ENCODE measurements at regions not wholly inside any gene's neighbourhood (a gene's known extent, or its start where the extent isn't known, plus 50 kb on each side); places are given as distances from the start of the nearest gene placed in this dataset.

DNA sequence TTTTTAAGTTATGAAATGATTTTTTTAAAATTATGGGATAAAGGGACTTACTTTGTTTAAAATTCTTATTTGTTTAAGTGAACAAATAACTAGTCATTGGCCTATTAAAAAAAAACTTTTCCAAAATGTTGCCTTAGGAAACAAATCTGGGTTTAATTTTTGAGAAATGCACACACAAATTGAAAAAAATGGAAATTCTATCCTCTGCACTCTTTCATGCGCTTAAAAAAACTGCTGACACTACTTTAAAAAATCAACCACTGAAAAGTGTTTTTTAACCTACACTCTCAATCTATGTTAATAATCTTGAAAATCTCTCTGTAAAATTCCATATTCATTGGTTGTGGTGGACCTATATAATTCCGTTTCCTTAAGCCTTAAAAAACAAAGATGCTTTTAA, 163.4 kb upstream of the DAB2 start:
- no peak for TF ChIP-seq CTCF (IDR thresholded peaks at IDR 0.05; ENCODE audit: insufficient read depth, low read length, poor library complexity, severe bottlenecking)
- H3K27me3 ChIP-seq (ENCODE audit: control insufficient read depth, insufficient read depth, low read length): no peaks in the 10 kb centered on the region
- H3K4me3 ChIP-seq (ENCODE audit: low read depth, low read length): no peak overlapping the region
- no peaks in the 10 kb centered on the region for H3K36me3 ChIP-seq (ENCODE audit: control insufficient read depth, insufficient read depth, low read length)
- no peak for DNase-seq (ENCODE audit: low read depth)

DNA sequence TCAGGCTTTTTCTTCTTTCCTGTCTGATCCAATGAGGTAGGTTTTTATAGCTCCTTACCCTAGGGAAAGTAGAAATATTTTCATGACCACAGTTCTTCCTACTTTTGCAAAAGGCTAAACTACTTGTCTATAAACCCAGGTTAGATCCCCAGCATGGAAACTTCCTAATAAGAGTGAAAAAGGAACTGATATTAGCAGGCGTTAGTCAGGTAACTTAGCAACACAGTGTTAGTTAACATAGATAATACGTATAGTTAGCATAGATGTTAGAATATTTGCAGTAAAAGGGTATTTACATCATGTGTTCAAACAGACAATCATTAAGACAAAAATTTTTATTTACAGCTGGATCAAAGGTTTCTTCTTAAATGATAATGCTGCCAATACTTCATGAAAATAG, 162.9 kb upstream of the DAB2 start:
- no peak for DNase-seq (ENCODE audit: low read depth)
- H3K27me3 ChIP-seq (ENCODE audit: control insufficient read depth, insufficient read depth, low read length): no peaks in the 10 kb centered on the region
- no peak overlapping the region for H3K4me3 ChIP-seq (ENCODE audit: low read depth, low read length)
- TF ChIP-seq CTCF (IDR thresholded peaks at IDR 0.05; ENCODE audit: insufficient read depth, low read length, poor library complexity, severe bottlenecking): no peak
- no peaks in the 10 kb centered on the region for H3K36me3 ChIP-seq (ENCODE audit: control insufficient read depth, insufficient read depth, low read length)

DNA sequence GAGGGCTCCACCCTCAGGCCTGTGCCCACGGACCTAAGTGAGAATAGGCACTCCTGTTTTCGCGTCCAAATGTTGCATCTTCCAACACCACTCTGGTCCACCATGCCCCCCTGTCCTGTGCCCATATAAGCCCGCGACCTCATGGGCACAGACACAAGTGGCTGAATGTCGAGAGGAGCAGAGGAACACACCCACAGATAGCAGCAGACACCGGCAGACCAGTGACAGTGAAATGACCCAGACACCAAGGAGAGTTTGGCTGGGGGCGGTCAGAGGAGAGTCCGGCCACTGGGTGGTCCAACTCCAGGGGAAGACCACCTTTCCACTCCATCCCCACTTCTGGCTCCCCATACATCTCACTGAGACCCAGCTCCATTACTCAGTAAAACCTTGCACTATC, 161.4 kb upstream of the DAB2 start:
- no peak for DNase-seq (ENCODE audit: low read depth)
- Histone ChIP-seq H3K4me3 (ENCODE audit: low read depth, low read length) (no peak overlapping the region), H3K36me3 (ENCODE audit: control insufficient read depth, insufficient read depth, low read length) (no peaks in the 10 kb centered on the region), H3K27me3 (ENCODE audit: control insufficient read depth, insufficient read depth, low read length) (no peaks in the 10 kb centered on the region)
- TF ChIP-seq CTCF (IDR thresholded peaks at IDR 0.05; ENCODE audit: insufficient read depth, low read length, poor library complexity, severe bottlenecking): no peak

- no peaks in the 10 kb centered on the region for H3K36me3 ChIP-seq (ENCODE audit: control insufficient read depth, insufficient read depth, low read length)
- H3K4me3 ChIP-seq (ENCODE audit: low read depth, low read length): no peak overlapping the region
- no peak for TF ChIP-seq CTCF (IDR thresholded peaks at IDR 0.05; ENCODE audit: insufficient read depth, low read length, poor library complexity, severe bottlenecking)
- no peak for DNase-seq (ENCODE audit: low read depth)
- no peaks in the 10 kb centered on the region for H3K27me3 ChIP-seq (ENCODE audit: control insufficient read depth, insufficient read depth, low read length)
Observed at GRCh38 chr5:39584927-39585326, 160.1 kb upstream of the DAB2 start.

DNA sequence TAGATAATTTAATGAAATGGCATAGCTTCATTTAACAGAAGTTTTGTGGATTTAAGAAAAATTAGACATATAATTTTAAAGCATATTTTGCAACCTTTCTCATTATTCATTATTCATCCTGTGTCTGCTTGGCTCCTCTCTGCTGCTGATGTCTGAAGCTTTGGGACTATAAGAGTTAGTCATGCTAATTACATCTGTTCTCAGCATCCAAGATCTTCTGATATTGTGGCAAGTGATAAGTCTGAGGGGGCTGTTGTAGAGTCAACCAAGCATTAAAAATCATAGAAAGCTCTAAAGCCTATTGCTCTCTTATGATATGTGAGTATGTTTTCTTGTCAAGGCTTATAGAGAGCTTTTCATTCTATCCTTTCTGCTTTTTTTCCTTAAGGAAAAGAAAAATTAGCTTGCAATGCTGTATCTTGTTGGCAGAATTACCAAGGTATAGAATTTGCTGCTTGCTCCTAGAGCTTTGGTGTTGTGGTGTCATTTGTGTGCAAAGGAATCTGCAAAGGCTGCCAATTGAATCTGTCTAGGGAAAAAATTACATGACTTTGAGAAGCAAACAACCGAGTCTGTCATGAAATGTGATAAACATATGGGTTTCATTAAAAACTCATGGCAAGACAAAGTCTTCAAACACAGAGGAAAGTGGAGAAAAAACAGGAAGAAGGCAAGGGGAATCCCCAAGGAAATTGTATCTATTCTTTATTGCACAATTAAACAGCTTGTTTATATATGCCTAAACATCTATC, 156.1 kb upstream of the DAB2 start:
- TF ChIP-seq CTCF (IDR thresholded peaks at IDR 0.05; ENCODE audit: insufficient read depth, low read length, poor library complexity, severe bottlenecking): no peak
- Histone ChIP-seq H3K36me3 (ENCODE audit: control insufficient read depth, insufficient read depth, low read length) (no peaks in the 10 kb centered on the region), H3K4me3 (ENCODE audit: low read depth, low read length) (no peak overlapping the region), H3K27me3 (ENCODE audit: control insufficient read depth, insufficient read depth, low read length) (no peaks in the 10 kb centered on the region)
- DNase-seq (ENCODE audit: low read depth): no peak

GRCh38 chr5:39579750-39580149, 155.0 kb upstream of the DAB2 start:
- no peaks in the 10 kb centered on the region for H3K27me3 ChIP-seq (ENCODE audit: control insufficient read depth, insufficient read depth, low read length)
- no peak for TF ChIP-seq CTCF (IDR thresholded peaks at IDR 0.05; ENCODE audit: insufficient read depth, low read length, poor library complexity, severe bottlenecking)
- no peak overlapping the region for H3K4me3 ChIP-seq (ENCODE audit: low read depth, low read length)
- DNase-seq (ENCODE audit: low read depth): no peak
- no peaks in the 10 kb centered on the region for H3K36me3 ChIP-seq (ENCODE audit: control insufficient read depth, insufficient read depth, low read length)

All from kidney epithelial cell (primary cell).